Neural cell (in vitro differentiated cells): ENCODE measurements at regions not wholly inside any gene's neighbourhood (a gene's known extent, or its start where the extent isn't known, plus 50 kb on each side); places are given as distances from the start of the nearest gene placed in this dataset.

Source experiments
- CTCF ChIP-seq: fragments of 450-650 bp; IDR thresholded peaks from 2 replicates; pipeline ENCODE4 v1.5.1; 2014; ENCODE audit warnings: antibody characterized with exemption, mild to moderate bottlenecking, moderate library complexity; ENCODE audit not compliant: poor library complexity, severe bottlenecking
- POLR2AphosphoS5 ChIP-seq: IDR thresholded peaks from 2 replicates; pipeline ENCODE4 v1.6.1; 2012
- RAD21 ChIP-seq: fragments of 450-650 bp; conservative IDR thresholded peaks from 2 replicates; pipeline ENCODE4 v1.6.1; 2014; ENCODE audit warnings: antibody characterized with exemption, mild to moderate bottlenecking, moderate library complexity
- REST ChIP-seq: IDR thresholded peaks from 2 replicates; pipeline ENCODE4 v1.6.1; 2012; ENCODE audit warnings: borderline replicate concordance
- SMC3 ChIP-seq: fragments of 450-650 bp; conservative IDR thresholded peaks from 2 replicates; pipeline ENCODE4 v1.6.1; 2014; ENCODE audit warnings: antibody characterized with exemption, mild to moderate bottlenecking, moderate library complexity; ENCODE audit not compliant: poor library complexity
- TAF1 ChIP-seq: IDR thresholded peaks from 2 replicates; pipeline ENCODE4 v1.6.1; 2012; ENCODE audit warnings: low read depth

- TF ChIP-seq CTCF (no peak), RAD21 (no peak), POLR2AphosphoS5 (no peak), TAF1 (no peak), REST (no peak), SMC3 (no peak)
These were observed 394.4 kb upstream of the RORB start for GRCh38 chr9:74102702-74103101.
